ENCODE measurements at regions not wholly inside any gene's neighbourhood (a gene's known extent, or its start where the extent isn't known, plus 50 kb on each side); places are given as distances from the start of the nearest gene placed in this dataset.
"Not testable (repeated sequence)": the region's sequence is repeated elsewhere in the genome, so short reads cannot be mapped to it uniquely, and the experiment has no call there.

- no peak overlapping the region for H2AFZ ChIP-seq (ENCODE audit: low read depth, low read length)
- no peaks in the 10 kb centered on the region for H3K9me3 ChIP-seq (ENCODE audit: insufficient read depth, low read length, severe bottlenecking)
- H3K4me2 ChIP-seq (ENCODE audit: insufficient read depth, low read length): no peak overlapping the region
- no peaks in the 10 kb centered on the region for H3K27me3 ChIP-seq (ENCODE audit: insufficient read depth, low read length, poor library complexity)
- no peak for DNase-seq
- H3K9ac ChIP-seq (ENCODE audit: low read depth, low read length): no peak overlapping the region
- no peaks in the 10 kb centered on the region for H3K36me3 ChIP-seq (ENCODE audit: insufficient read depth, low read length)
- H3K79me2 ChIP-seq (ENCODE audit: insufficient read depth, low read length): no peaks in the 10 kb centered on the region
- no peak overlapping the region for H3K4me3 ChIP-seq (ENCODE audit: low read depth in 1 of 2, low read length in 2 of 2)
- H4K20me1 ChIP-seq (ENCODE audit: insufficient read depth, low read length): no peaks in the 10 kb centered on the region
- no peak overlapping the region for H3K27ac ChIP-seq (ENCODE audit: low read length)
- TF ChIP-seq EZH2 (IDR thresholded peaks at IDR 0.05; ENCODE audit: borderline replicate concordance, low read depth, low read length, severe bottlenecking) (no peak), CTCF (IDR thresholded peaks at IDR 0.05; ENCODE audit: borderline replicate concordance, extremely low read depth, low read length, poor library complexity, severe bottlenecking) (no peak)
- ATAC-seq (ENCODE audit: insufficient read depth, low read depth): no peak
- no peaks in the 10 kb centered on the region for H3K4me1 ChIP-seq (ENCODE audit: insufficient read depth, low read length)
Observed at GRCh38 chr14:27890259-27890658, 876.3 kb upstream of the FOXG1 start.

DNA sequence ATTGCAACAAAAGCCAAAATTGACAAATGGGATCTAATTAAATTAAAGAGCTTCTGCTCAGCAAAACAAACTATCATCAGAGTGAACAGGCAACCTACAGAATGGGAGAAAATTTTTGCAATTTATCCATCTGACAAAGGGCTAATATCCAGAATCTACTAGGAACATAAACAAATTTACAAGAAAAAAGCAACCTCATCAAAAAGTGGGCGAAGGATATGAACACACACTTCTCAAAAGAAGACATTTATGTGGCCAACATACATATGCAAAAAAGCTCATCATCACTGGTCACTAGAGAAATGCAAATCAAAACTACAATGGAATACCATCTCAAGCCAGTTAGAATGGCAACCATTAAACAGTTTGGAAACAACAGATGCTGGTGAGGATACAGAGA, 858.1 kb upstream of the FOXG1 start:
- not testable (repeated sequence) for H3K36me3 ChIP-seq (ENCODE audit: insufficient read depth, low read length); H4K20me1 ChIP-seq (ENCODE audit: insufficient read depth, low read length); H3K4me1 ChIP-seq (ENCODE audit: insufficient read depth, low read length); H2AFZ ChIP-seq (ENCODE audit: low read depth, low read length); H3K79me2 ChIP-seq (ENCODE audit: insufficient read depth, low read length); H3K4me2 ChIP-seq (ENCODE audit: insufficient read depth, low read length); ATAC-seq (ENCODE audit: insufficient read depth, low read depth); H3K27me3 ChIP-seq (ENCODE audit: insufficient read depth, low read length, poor library complexity); DNase-seq; H3K9ac ChIP-seq (ENCODE audit: low read depth, low read length); H3K4me3 ChIP-seq (ENCODE audit: low read depth in 1 of 2, low read length in 2 of 2); H3K27ac ChIP-seq (ENCODE audit: low read length); H3K9me3 ChIP-seq (ENCODE audit: insufficient read depth, low read length, severe bottlenecking)

DNA sequence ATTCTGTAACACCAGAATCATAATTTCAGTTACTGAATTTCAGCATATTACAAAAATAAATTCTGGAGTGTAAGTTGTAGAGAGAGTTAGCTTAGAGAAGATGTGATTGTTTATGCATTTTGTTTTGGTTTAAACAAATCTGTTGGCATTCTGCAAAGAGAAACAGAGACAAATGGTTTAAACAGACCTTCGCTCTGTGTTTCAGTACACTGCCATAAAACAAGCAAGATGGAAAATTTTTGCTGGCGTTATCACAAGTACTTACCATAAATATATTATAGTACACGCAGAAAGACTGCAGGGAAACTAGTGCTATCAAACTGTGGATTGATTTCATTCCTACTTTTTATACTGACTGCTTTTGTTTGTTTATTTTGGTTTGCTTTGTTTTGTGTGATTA, 850.3 kb upstream of the FOXG1 start:
- no peaks in the 10 kb centered on the region for H3K79me2 ChIP-seq (ENCODE audit: insufficient read depth, low read length)
- no peak overlapping the region for H3K9ac ChIP-seq (ENCODE audit: low read depth, low read length)
- H3K4me1 ChIP-seq (ENCODE audit: insufficient read depth, low read length): no peaks in the 10 kb centered on the region
- no peaks in the 10 kb centered on the region for H3K9me3 ChIP-seq (ENCODE audit: insufficient read depth, low read length, severe bottlenecking)
- no peak overlapping the region for H3K4me3 ChIP-seq (ENCODE audit: low read depth in 1 of 2, low read length in 2 of 2)
- TF ChIP-seq CTCF (IDR thresholded peaks at IDR 0.05; ENCODE audit: borderline replicate concordance, extremely low read depth, low read length, poor library complexity, severe bottlenecking) (no peak), EZH2 (IDR thresholded peaks at IDR 0.05; ENCODE audit: borderline replicate concordance, low read depth, low read length, severe bottlenecking) (no peak)
- H4K20me1 ChIP-seq (ENCODE audit: insufficient read depth, low read length): no peaks in the 10 kb centered on the region
- no peaks in the 10 kb centered on the region for H3K36me3 ChIP-seq (ENCODE audit: insufficient read depth, low read length)
- H3K27me3 ChIP-seq (ENCODE audit: insufficient read depth, low read length, poor library complexity): no peaks in the 10 kb centered on the region
- DNase-seq (no peak), ATAC-seq (ENCODE audit: insufficient read depth, low read depth) (no peak)
- H3K27ac ChIP-seq (ENCODE audit: low read length): no peak overlapping the region
- no peak overlapping the region for H3K4me2 ChIP-seq (ENCODE audit: insufficient read depth, low read length)
- H2AFZ ChIP-seq (ENCODE audit: low read depth, low read length): no peak overlapping the region

GRCh38 chr14:27917896-27918295, 848.7 kb upstream of the FOXG1 start:
- no peak overlapping the region for H3K4me2 ChIP-seq (ENCODE audit: insufficient read depth, low read length)
- no peaks in the 10 kb centered on the region for H3K9me3 ChIP-seq (ENCODE audit: insufficient read depth, low read length, severe bottlenecking)
- no peak overlapping the region for H3K9ac ChIP-seq (ENCODE audit: low read depth, low read length)
- ATAC-seq (ENCODE audit: insufficient read depth, low read depth): no peak
- H2AFZ ChIP-seq (ENCODE audit: low read depth, low read length): no peak overlapping the region
- TF ChIP-seq CTCF (IDR thresholded peaks at IDR 0.05; ENCODE audit: borderline replicate concordance, extremely low read depth, low read length, poor library complexity, severe bottlenecking) (no peak), EZH2 (IDR thresholded peaks at IDR 0.05; ENCODE audit: borderline replicate concordance, low read depth, low read length, severe bottlenecking) (no peak)
- no peaks in the 10 kb centered on the region for H3K79me2 ChIP-seq (ENCODE audit: insufficient read depth, low read length)
- no peaks in the 10 kb centered on the region for H3K27me3 ChIP-seq (ENCODE audit: insufficient read depth, low read length, poor library complexity)
- DNase-seq: no peak
- H3K4me3 ChIP-seq (ENCODE audit: low read depth in 1 of 2, low read length in 2 of 2): no peak overlapping the region
- H4K20me1 ChIP-seq (ENCODE audit: insufficient read depth, low read length): no peaks in the 10 kb centered on the region
- no peaks in the 10 kb centered on the region for H3K4me1 ChIP-seq (ENCODE audit: insufficient read depth, low read length)
- no peak overlapping the region for H3K27ac ChIP-seq (ENCODE audit: low read length)
- no peaks in the 10 kb centered on the region for H3K36me3 ChIP-seq (ENCODE audit: insufficient read depth, low read length)
